ENCODE measurements at regions not wholly inside any gene's neighbourhood (a gene's known extent, or its start where the extent isn't known, plus 50 kb on each side); places are given as distances from the start of the nearest gene placed in this dataset.

- no peak overlapping the region for H3K4me3 ChIP-seq (ENCODE audit: low read depth, low read length)
Observed at GRCh38 chr1:164479242-164479641, 79.7 kb upstream of the PBX1 start.

- H3K4me3 ChIP-seq (ENCODE audit: low read depth, low read length): no peak overlapping the region
Observed at GRCh38 chr1:164480285-164480907, 78.6 kb upstream of the PBX1 start.

- H3K4me3 ChIP-seq (ENCODE audit: low read depth, low read length): no peak overlapping the region
Observed at GRCh38 chr1:164495905-164496304, 63.1 kb upstream of the PBX1 start.

- no peak overlapping the region for H3K4me3 ChIP-seq (ENCODE audit: low read depth, low read length)
Observed at GRCh38 chr1:164498792-164499191, 60.2 kb upstream of the PBX1 start.

GRCh38 chr1:164504749-164505148 is 54.2 kb upstream of the PBX1 start:
- no peak overlapping the region for H3K4me3 ChIP-seq (ENCODE audit: low read depth, low read length)

Data from iPS-11a (cell line).